ENCODE measurements at regions not wholly inside any gene's neighbourhood (a gene's known extent, or its start where the extent isn't known, plus 50 kb on each side); places are given as distances from the start of the nearest gene placed in this dataset.
"Not testable (repeated sequence)": the region's sequence is repeated elsewhere in the genome, so short reads cannot be mapped to it uniquely, and the experiment has no call there.

DNA sequence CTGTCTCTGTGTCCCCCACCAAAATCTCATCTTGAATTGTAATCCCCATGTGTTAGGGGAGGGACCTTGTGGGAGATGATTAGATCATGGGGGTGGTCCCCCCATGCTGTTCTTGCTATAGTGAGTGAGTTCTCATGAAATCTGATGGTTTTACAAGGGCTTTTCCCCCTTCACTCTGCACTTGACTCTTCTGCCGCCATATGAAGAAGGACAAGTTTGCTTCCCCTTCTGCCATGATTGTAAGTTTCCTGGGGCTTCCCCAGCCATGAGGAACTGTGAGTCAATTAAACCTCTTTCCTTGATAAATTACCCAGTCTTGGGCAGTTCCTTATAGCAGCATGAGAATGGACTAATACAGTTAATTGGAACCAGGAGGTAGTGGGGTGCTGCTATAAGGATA, 137.1 kb upstream of the RAB4A start:
- DNase-seq (ENCODE audit: low spot score) = no peak
- H3K27ac ChIP-seq (ENCODE audit: low read depth in 1 of 2, low read length in 2 of 2) = no peak overlapping the region
- WGBS = 89% methylated on average over 1 of the region's 1 CpG
- H3K4me3 ChIP-seq (ENCODE audit: low read depth in 1 of 3, low read length in 3 of 3) = no peak overlapping the region
- no peaks in the 10 kb centered on the region for H3K36me3 ChIP-seq (ENCODE audit: control insufficient read depth in 4 of 4, insufficient read depth in 3 of 4, low read depth in 1 of 4, low read length in 3 of 4)
- H3K9ac ChIP-seq (ENCODE audit: low read depth in 1 of 2, low read length in 2 of 2) = no peak overlapping the region
- H3K9me3 ChIP-seq (ENCODE audit: control insufficient read depth in 4 of 4, low read length in 3 of 4) = peaks cover 0 to 3% (median 0%) of the 10 kb centered on the region in 4 donors
- H3K4me1 ChIP-seq (ENCODE audit: control insufficient read depth in 4 of 4, insufficient read depth in 4 of 4, low read length in 3 of 4) = peaks cover 10 to 36% (median 28%) of the 10 kb centered on the region in 4 donors
- no peaks in the 10 kb centered on the region for H3K27me3 ChIP-seq (ENCODE audit: control insufficient read depth in 4 of 4, insufficient read depth in 4 of 4, low read length in 3 of 4)
- TF ChIP-seq FOXA1 (IDR thresholded peaks at IDR 0.05) = no peak
- TF ChIP-seq FOXA2 (IDR thresholded peaks at IDR 0.05) = no peak
- no peak for TF ChIP-seq YY1 (IDR thresholded peaks at IDR 0.05)
- no peak for TF ChIP-seq NR2F2 (IDR thresholded peaks at IDR 0.05)
- TF ChIP-seq EGR1 (IDR thresholded peaks at IDR 0.05; ENCODE audit: low read depth in 2 of 2) = no peak
- TF ChIP-seq, protein P1, sequence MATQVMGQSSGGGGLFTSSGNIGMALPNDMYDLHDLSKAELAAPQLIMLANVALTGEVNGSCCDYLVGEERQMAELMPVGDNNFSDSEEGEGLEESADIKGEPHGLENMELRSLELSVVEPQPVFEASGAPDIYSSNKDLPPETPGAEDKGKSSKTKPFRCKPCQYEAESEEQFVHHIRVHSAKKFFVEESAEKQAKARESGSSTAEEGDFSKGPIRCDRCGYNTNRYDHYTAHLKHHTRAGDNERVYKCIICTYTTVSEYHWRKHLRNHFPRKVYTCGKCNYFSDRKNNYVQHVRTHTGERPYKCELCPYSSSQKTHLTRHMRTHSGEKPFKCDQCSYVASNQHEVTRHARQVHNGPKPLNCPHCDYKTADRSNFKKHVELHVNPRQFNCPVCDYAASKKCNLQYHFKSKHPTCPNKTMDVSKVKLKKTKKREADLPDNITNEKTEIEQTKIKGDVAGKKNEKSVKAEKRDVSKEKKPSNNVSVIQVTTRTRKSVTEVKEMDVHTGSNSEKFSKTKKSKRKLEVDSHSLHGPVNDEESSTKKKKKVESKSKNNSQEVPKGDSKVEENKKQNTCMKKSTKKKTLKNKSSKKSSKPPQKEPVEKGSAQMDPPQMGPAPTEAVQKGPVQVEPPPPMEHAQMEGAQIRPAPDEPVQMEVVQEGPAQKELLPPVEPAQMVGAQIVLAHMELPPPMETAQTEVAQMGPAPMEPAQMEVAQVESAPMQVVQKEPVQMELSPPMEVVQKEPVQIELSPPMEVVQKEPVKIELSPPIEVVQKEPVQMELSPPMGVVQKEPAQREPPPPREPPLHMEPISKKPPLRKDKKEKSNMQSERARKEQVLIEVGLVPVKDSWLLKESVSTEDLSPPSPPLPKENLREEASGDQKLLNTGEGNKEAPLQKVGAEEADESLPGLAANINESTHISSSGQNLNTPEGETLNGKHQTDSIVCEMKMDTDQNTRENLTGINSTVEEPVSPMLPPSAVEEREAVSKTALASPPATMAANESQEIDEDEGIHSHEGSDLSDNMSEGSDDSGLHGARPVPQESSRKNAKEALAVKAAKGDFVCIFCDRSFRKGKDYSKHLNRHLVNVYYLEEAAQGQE (IDR thresholded peaks at IDR 0.05) = no peak
- TF ChIP-seq SP1 (IDR thresholded peaks at IDR 0.05) = no peak
- no peak for TF ChIP-seq GABPA (IDR thresholded peaks at IDR 0.05 in 1 of 2, conservative IDR thresholded peaks at IDR 0.05 in 1 of 2)
- no peak for TF ChIP-seq TAF1 (conservative IDR thresholded peaks at IDR 0.05)
- TF ChIP-seq, protein P2, sequence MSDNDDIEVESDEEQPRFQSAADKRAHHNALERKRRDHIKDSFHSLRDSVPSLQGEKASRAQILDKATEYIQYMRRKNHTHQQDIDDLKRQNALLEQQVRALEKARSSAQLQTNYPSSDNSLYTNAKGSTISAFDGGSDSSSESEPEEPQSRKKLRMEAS (IDR thresholded peaks at IDR 0.05) = no peak

DNA sequence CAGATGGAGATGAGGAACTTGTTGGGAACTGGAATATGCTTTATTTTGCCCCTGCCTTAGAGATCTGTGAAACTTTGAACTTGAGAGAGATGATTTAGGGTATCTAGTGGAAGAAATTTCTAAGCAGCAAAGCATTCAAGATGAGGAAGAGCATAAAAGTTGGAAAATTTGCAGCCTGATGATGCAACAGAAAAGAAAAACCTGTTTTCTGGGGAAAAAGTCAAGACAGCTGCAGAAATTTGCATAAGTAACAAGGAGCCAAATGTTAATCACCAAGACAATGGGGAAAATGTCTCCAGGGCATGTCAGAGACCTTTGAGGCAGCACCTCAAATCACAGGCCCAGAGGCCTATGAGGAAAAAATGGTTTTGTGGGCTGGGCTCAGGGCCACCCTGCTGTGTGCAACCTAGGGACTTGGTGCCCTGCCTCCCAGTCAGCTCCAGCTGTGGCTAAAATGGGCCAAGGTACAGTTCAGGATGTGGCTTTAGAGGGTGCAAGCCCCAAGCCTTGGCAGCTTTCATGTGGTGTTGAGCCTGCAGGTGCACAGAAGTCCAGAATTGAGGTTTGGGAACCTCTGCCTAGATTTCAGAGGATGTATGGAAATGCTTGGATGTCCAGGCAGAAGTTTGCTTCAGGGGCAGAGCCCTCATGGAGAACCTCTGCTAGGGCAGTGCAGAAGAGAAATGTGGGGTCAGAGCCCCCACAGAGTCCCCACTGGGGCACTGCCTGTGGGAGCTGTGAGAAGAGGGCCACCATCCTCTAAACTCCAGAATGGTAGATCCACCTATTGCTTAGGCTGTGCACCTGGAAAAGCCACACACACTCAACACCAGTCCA, 136.3 kb upstream of the RAB4A start:
- not testable (repeated sequence) for H3K27ac ChIP-seq (ENCODE audit: low read depth in 1 of 2, low read length in 2 of 2); H3K36me3 ChIP-seq (ENCODE audit: control insufficient read depth in 4 of 4, insufficient read depth in 3 of 4, low read depth in 1 of 4, low read length in 3 of 4); H3K27me3 ChIP-seq (ENCODE audit: control insufficient read depth in 4 of 4, insufficient read depth in 4 of 4, low read length in 3 of 4); H3K9ac ChIP-seq (ENCODE audit: low read depth in 1 of 2, low read length in 2 of 2); H3K9me3 ChIP-seq (ENCODE audit: control insufficient read depth in 4 of 4, low read length in 3 of 4); DNase-seq (ENCODE audit: low spot score); H3K4me3 ChIP-seq (ENCODE audit: low read depth in 1 of 3, low read length in 3 of 3)
- peaks cover 7 to 28% (median 24%) of the 10 kb centered on the region in 4 donors for H3K4me1 ChIP-seq (ENCODE audit: control insufficient read depth in 4 of 4, insufficient read depth in 4 of 4, low read length in 3 of 4)

DNA sequence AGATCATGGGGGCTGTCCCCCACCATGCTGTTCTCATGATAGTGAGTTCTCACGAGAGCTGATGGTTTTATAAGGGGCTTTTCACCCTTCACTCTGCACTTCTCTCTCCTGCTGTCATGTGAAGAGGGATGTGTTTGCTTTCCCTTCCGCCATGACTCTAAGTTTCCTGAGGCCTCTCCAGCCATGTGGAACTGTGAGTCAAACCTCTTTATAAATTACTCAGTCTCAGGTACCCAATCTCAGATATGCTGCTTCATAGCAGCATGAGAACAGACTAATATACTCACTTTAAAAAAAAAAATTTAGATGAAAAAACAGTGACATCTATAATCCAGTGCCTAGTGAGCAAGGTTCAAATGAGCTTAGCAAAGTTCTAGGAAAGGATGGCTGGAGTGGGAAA, 135.1 kb upstream of the RAB4A start:
- no peak overlapping the region for H3K4me3 ChIP-seq (ENCODE audit: low read depth in 1 of 3, low read length in 3 of 3)
- H3K36me3 ChIP-seq (ENCODE audit: control insufficient read depth in 4 of 4, insufficient read depth in 3 of 4, low read depth in 1 of 4, low read length in 3 of 4) = no peaks in the 10 kb centered on the region
- TF ChIP-seq EGR1 (IDR thresholded peaks at IDR 0.05; ENCODE audit: low read depth in 2 of 2) (no peak), YY1 (IDR thresholded peaks at IDR 0.05) (no peak), NR2F2 (IDR thresholded peaks at IDR 0.05) (no peak), GABPA (IDR thresholded peaks at IDR 0.05 in 1 of 2, conservative IDR thresholded peaks at IDR 0.05 in 1 of 2) (no peak), HNF4G (IDR thresholded peaks at IDR 0.05) (no peak), JUND (IDR thresholded peaks at IDR 0.05) (no peak), TAF1 (conservative IDR thresholded peaks at IDR 0.05) (no peak), FOXA2 (IDR thresholded peaks at IDR 0.05) (no peak)
- TF ChIP-seq, protein P3, sequence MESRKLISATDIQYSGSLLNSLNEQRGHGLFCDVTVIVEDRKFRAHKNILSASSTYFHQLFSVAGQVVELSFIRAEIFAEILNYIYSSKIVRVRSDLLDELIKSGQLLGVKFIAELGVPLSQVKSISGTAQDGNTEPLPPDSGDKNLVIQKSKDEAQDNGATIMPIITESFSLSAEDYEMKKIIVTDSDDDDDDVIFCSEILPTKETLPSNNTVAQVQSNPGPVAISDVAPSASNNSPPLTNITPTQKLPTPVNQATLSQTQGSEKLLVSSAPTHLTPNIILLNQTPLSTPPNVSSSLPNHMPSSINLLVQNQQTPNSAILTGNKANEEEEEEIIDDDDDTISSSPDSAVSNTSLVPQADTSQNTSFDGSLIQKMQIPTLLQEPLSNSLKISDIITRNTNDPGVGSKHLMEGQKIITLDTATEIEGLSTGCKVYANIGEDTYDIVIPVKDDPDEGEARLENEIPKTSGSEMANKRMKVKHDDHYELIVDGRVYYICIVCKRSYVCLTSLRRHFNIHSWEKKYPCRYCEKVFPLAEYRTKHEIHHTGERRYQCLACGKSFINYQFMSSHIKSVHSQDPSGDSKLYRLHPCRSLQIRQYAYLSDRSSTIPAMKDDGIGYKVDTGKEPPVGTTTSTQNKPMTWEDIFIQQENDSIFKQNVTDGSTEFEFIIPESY (IDR thresholded peaks at IDR 0.05) = no peak
- WGBS = 94% methylated on average over 2 of the region's 2 CpGs
- H3K4me1 ChIP-seq (ENCODE audit: control insufficient read depth in 4 of 4, insufficient read depth in 4 of 4, low read length in 3 of 4) = peaks cover 0 to 16% (median 12%) of the 10 kb centered on the region in 4 donors
- H3K9me3 ChIP-seq (ENCODE audit: control insufficient read depth in 4 of 4, low read length in 3 of 4) = peaks cover 0 to 3% (median 0%) of the 10 kb centered on the region in 4 donors
- no peaks in the 10 kb centered on the region for H3K27me3 ChIP-seq (ENCODE audit: control insufficient read depth in 4 of 4, insufficient read depth in 4 of 4, low read length in 3 of 4)
- DNase-seq (ENCODE audit: low spot score) = no peak
- H3K27ac ChIP-seq (ENCODE audit: low read depth in 1 of 2, low read length in 2 of 2) = no peak overlapping the region
- no peak overlapping the region for H3K9ac ChIP-seq (ENCODE audit: low read depth in 1 of 2, low read length in 2 of 2)

Measured in liver (tissue), 7 donors.